Mesothelial cell of epicardium (in vitro differentiated cells): ENCODE measurements at regions not wholly inside any gene's neighbourhood (a gene's known extent, or its start where the extent isn't known, plus 50 kb on each side); places are given as distances from the start of the nearest gene placed in this dataset.

Experiments
- DNase-seq, 2 experiments: peaks; one replicate each; pipeline ENCODE4 v3.0.0; 2021; ENCODE audit warnings: low spot score in 2 of 2; ENCODE audit not compliant: unreplicated experiment in 2 of 2
- H3K27ac Mint-ChIP-seq: 2 replicates; pipeline ENCODE4 v1.8.0; 2021; ENCODE audit warnings: mixed read lengths
- H3K27me3 Mint-ChIP-seq: 2 replicates; pipeline ENCODE4 v1.8.0; 2021; ENCODE audit warnings: low read depth, mixed read lengths
- H3K36me3 Mint-ChIP-seq: 2 replicates; pipeline ENCODE4 v1.8.0; 2021; ENCODE audit warnings: mixed read lengths
- H3K4me1 Mint-ChIP-seq: 2 replicates; pipeline ENCODE4 v1.8.0; 2021; ENCODE audit warnings: mixed read lengths
- H3K4me3 Mint-ChIP-seq: 2 replicates; pipeline ENCODE4 v1.8.0; 2021; ENCODE audit warnings: mild to moderate bottlenecking, moderate library complexity, mixed read lengths
- H3K9me3 Mint-ChIP-seq: 2 replicates; pipeline ENCODE4 v1.8.0; 2021; ENCODE audit warnings: mixed read lengths
- TF ChIP-seq, protein P1 (sequence below): fragments of 200-600 bp; sonication (generic); IDR thresholded peaks from one replicate; pipeline ENCODE4 v1.5.0; 2021; ENCODE audit warnings: antibody characterized with exemption; ENCODE audit not compliant: unreplicated experiment

DNA sequence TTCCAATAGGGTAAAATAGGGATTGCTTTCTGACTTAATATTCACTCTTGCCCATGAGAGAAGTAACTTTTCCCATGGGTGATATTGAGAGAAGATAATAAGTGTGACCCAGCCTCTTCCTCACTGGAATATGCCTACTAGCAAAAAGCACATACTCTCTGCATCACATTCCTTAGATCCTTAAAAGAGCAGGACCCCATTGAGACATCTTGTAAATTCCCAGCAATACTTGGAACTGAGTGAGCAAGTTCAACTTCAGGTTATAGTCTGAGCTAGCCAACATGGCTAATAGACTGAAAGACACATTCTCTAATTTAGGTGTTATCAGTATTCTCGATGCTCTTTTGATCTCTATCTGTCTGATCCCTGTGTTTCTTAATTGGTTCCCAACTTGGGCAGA is 1372.3 kb downstream of the STIM2 start:
- H3K27ac Mint-ChIP-seq, result no peak overlapping the region
- no peaks in the 10 kb centered on the region for H3K27me3 Mint-ChIP-seq
- no peaks in the 10 kb centered on the region for H3K9me3 Mint-ChIP-seq
- TF ChIP-seq, protein P1, sequence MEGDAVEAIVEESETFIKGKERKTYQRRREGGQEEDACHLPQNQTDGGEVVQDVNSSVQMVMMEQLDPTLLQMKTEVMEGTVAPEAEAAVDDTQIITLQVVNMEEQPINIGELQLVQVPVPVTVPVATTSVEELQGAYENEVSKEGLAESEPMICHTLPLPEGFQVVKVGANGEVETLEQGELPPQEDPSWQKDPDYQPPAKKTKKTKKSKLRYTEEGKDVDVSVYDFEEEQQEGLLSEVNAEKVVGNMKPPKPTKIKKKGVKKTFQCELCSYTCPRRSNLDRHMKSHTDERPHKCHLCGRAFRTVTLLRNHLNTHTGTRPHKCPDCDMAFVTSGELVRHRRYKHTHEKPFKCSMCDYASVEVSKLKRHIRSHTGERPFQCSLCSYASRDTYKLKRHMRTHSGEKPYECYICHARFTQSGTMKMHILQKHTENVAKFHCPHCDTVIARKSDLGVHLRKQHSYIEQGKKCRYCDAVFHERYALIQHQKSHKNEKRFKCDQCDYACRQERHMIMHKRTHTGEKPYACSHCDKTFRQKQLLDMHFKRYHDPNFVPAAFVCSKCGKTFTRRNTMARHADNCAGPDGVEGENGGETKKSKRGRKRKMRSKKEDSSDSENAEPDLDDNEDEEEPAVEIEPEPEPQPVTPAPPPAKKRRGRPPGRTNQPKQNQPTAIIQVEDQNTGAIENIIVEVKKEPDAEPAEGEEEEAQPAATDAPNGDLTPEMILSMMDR, result no peak
- DNase-seq, result no peak
- H3K4me1 Mint-ChIP-seq, result peaks cover 16% of the 10 kb centered on the region
- no peaks in the 10 kb centered on the region for H3K36me3 Mint-ChIP-seq
- no peak overlapping the region for H3K4me3 Mint-ChIP-seq

DNA sequence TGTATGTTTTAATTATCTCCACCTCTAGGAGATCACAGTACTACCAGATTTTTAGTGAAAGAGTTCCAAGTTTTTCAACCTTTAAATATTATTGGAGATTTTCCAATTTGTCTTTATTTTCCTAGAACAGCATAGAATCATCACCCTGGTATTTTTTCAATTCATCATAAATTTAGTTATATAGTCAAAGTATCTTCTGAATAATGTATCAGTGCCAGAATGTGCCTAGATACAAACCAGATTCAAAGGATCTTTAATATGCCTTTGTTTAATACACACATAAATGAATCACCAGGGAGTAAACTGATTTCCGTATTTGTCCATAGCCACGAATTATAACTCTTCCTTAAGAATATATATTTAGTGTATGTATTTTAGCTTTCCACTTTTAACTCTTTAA is 1373.1 kb downstream of the STIM2 start:
- no peak for DNase-seq
- Mint-ChIP-seq H3K27me3 (no peaks in the 10 kb centered on the region), H3K4me3 (no peak overlapping the region), H3K4me1 (peaks cover 16% of the 10 kb centered on the region), H3K36me3 (no peaks in the 10 kb centered on the region), H3K27ac (no peak overlapping the region), H3K9me3 (no peaks in the 10 kb centered on the region)
- TF ChIP-seq, protein P1, result no peak

DNA sequence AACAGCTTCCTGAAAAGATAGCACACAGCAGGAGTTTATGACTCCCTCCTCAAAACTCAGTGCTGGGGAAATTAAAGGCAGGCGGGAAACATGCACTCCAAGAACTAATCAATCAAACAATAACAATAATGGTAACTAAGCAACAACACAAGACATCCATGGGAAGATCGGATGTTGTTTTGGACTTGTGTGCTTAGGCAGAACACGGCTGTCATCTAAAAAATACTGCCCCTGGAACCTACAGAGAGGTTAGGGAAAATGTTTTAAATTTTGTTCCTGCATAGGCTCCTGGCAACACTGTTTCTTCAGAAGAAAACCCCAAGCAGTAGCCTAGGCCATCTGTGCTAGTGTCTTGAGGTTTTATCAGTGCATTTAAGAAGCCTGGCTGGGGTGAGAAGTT is 1378.2 kb downstream of the STIM2 start:
- no peak for DNase-seq
- Mint-ChIP-seq H3K4me1 (peaks cover 5% of the 10 kb centered on the region), H3K4me3 (no peak overlapping the region), H3K27me3 (no peaks in the 10 kb centered on the region), H3K27ac (no peak overlapping the region), H3K9me3 (no peaks in the 10 kb centered on the region), H3K36me3 (no peaks in the 10 kb centered on the region)
- TF ChIP-seq, protein P1, result no peak

- Mint-ChIP-seq H3K4me3 (no peak overlapping the region), H3K27ac (no peak overlapping the region), H3K4me1 (no peaks in the 10 kb centered on the region), H3K27me3 (no peaks in the 10 kb centered on the region), H3K9me3 (no peaks in the 10 kb centered on the region), H3K36me3 (no peaks in the 10 kb centered on the region)
- DNase-seq, result no peak
- TF ChIP-seq, protein P1, result no peak
Measured at GRCh38 chr4:28241021-28241420, 1380.4 kb downstream of the STIM2 start.

DNA sequence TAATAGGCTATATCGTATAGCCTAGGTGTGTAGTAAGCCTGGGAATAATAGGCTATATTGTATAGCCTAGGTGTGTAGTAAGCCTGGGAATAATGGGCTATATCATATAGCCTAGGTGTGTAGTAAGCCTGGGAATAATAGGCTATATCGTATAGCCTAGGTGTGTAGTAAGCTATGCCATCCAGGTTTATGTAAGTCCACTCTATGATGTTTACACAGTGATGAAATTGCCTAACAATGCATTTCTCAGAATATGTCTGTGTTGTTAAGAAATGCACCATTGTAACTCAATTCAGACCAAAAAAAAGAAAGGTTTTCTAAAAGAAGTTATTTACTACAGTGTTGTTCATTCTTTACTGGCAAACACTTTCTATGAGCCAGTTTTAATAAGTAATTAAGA is 1387.2 kb downstream of the STIM2 start:
- H3K36me3 Mint-ChIP-seq, result no peaks in the 10 kb centered on the region
- peaks cover 4% of the 10 kb centered on the region for H3K4me1 Mint-ChIP-seq
- no peaks in the 10 kb centered on the region for H3K27me3 Mint-ChIP-seq
- DNase-seq, result no peak
- H3K4me3 Mint-ChIP-seq, result no peak overlapping the region
- H3K27ac Mint-ChIP-seq, result no peak overlapping the region
- peaks cover 4% of the 10 kb centered on the region for H3K9me3 Mint-ChIP-seq
- TF ChIP-seq, protein P1, result no peak

- TF ChIP-seq, protein P1, result no peak
- Mint-ChIP-seq H3K4me3 (no peak overlapping the region), H3K27me3 (no peaks in the 10 kb centered on the region), H3K36me3 (no peaks in the 10 kb centered on the region), H3K9me3 (peaks cover 4% of the 10 kb centered on the region), H3K4me1 (peaks cover 4% of the 10 kb centered on the region), H3K27ac (no peak overlapping the region)
- no peak for DNase-seq
Measured at GRCh38 chr4:28248269-28248668, 1387.6 kb downstream of the STIM2 start.
